CD4-positive, alpha-beta T cell treated with Interleukin-4 for 4 hours (primary cell): ENCODE measurements at regions not wholly inside any gene's neighbourhood (a gene's known extent, or its start where the extent isn't known, plus 50 kb on each side); places are given as distances from the start of the nearest gene placed in this dataset.

Source experiments
- DNase-seq: peaks from one replicate; pipeline ENCODE4 v3.0.0-alpha.2; 2020

DNA sequence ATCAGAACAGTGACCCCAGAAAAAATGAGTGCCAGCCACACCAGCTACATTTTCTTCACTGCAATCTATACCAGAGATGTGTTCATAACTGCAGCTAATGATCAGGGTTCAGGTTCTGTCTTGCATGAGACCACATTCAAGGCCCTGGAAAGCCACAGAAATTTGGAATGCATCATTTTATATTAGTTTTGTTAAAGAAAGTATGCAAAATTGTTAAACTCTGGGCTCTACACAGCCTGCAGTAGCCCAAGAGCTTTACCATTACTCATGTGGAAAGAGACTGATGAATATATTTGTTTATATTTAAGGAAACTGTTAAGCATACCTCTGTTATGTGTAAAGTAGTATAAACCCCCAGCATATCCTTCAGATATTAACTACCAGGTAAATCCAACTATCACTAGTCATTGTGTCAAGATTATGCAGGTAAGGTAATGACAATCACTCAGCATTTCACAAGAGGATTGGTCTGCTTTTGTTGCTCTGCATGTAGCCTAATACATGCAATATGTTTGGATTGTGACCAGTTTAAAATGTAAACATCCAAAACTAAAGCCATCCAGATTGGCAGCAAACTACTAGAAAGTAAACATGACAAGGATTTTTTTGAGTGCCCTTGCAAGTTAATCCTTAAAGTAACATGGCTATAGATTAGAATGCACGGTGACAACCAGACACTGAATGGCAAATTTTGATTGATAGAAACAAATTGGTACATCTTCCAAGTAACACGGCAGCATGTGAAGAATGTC lies 429.1 kb upstream of the ARGLU1 start:
- no peak for DNase-seq

- no peak for DNase-seq
Measured at GRCh38 chr13:106990594-106990993, 422.7 kb upstream of the ARGLU1 start.

DNA sequence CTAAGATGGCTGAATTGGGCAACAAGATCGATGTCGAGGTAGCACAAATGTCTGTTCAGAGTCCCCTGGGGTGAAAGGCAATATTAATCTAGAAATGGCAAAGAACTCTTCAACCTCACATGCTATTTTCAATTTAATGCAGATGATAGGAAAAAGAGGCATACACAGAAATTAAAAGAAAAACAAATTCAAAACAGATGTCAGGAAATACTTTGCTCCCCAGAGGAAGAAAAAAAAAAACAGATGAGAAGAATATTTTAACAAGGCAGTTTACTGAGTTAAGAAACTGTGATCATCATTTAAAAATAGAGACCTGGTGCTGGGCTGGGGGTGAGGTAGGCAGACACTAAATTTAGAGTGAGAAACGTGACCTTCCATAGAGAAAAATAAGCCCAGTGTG lies 421.9 kb upstream of the ARGLU1 start:
- no peak for DNase-seq

DNA sequence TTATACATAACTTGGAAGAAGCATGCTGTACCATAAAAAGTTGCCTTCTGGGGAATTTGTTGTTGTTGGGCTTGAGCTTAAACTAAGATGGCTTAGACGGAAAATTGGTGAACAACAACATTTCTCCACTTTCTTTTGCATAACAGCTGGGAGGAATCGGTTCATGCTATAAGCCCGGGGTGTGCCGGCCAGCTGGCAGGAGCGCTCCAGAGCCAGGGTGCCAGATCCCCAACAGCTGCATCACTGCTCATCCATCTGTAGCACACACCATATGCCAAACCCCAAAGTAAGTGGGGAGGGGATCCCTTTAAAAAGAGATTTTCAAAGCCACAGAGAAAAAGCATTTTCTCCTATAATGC lies 419.5 kb upstream of the ARGLU1 start:
- DNase-seq, result no peak

DNA sequence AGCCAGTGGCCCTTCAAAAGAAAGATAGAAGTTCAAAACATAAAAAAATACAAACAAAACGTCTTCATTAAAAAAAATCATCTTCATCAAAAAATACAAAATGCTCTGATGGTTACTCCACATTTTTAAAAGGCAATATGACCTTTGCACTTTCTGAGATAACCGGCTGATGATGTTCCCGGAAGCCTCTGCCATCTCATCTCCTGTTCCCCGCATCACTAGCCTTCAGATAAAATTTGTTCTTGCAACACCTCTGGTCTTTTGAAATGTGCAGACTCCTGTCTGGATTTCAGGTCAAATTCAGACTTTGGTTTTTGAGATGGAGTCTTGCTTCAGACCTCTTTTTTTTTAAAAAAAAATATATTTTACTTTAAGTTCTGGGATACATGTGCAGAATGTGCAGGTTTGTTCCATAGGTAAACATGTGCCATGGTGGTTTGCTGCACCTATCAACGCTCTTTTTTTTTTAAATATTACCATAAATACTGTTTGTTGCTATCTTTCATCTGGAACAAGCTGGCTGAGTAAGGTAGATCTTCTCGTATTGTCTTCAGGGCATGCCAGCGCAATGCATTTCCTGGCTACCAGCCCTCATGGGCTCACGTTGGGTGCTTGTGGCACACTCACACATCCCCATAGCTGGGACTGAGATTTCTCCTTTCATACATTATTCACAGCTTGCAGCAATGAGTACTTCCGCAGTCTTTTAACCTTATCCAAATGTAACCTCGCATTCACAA lies 418.9 kb upstream of the ARGLU1 start:
- DNase-seq, result no peak

DNA sequence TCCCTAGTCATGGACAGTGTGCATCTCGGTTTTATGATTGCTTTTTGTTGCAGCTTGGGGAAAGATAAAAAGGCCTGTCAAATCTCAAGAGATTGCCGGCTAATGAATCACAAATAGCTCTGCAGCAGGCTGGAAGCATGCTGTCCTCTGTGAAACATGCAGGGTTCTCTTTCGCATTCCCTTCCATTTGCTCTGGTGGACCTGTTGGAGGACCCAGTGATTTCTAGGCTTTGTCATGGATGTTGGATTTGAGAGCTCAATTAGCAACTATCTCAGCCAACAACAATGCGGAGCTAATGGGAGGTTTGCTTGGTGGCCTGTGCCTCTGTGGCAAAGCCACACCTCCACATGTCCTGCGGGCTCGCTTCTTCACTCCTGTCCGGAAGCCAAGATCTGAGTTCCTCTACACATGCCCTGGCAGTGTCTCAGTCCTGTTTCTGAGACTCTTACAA lies 418.1 kb upstream of the ARGLU1 start:
- no peak for DNase-seq

DNA sequence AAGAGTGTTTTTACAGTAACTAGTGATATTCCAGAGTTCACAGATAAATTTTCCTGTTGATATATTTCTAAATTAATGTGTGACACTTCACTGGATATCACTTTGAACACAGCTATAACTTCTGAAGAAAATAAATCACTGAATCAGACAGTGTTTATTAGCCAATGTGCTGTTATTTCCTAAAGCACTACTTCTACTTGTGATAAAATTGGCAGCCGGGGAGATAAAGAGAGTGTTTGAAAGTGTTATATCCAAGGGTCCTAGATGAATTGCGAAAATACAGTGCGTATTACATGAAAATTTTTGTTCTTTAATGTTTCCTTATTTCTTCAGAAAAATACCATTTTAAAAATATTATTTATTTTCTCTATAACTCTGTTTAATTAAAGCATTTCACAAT lies 417.5 kb upstream of the ARGLU1 start:
- DNase-seq, result no peak

DNA sequence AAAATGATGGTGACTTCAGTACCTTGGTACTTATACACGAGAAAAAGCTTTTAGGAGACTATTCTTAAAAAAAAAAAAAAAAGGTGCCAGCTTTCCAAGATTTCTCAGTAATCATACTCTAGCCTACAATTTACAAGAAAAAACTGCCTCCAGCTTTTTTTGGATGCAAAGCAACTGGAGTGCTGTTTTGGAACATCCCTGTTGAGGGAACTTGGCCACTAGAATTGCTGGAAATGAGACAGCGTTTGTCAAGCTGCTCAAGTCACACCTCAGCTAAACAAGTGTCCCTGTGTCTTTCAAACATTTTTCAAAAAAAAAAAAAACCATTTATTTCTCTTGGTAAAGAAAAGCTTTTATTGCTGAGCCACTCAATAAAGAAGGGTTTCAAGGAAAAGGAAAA lies 413.1 kb upstream of the ARGLU1 start:
- DNase-seq, result no peak

- DNase-seq, result no peak
Measured at GRCh38 chr13:106967391-106967790, 399.5 kb upstream of the ARGLU1 start.

GRCh38 chr13:106963151-106963550 lies 395.2 kb upstream of the ARGLU1 start:
- no peak for DNase-seq

DNA sequence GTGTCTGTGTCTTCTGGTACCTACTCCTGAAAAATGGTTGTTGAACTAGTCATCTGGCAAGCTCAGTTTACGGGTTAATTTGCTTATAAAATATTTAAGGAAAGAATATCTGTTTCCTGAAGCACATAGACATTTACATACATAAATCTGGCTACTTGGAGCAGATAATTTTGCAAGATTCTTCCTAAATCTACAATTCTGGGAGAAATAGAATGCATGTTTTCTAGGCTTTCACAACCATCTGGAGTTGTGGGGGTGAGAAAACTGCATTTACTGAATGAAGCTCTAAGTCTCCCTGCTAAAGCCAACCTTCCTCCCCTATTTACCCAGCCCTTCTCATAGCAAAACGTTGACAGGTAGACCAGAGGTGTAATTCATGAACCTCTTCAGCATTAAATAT lies 393.7 kb upstream of the ARGLU1 start:
- DNase-seq, result no peak

- DNase-seq, result no peak
Measured at GRCh38 chr13:106961216-106961615, 393.3 kb upstream of the ARGLU1 start.

GRCh38 chr13:106958621-106959048 lies 390.7 kb upstream of the ARGLU1 start:
- no peak for DNase-seq

DNA sequence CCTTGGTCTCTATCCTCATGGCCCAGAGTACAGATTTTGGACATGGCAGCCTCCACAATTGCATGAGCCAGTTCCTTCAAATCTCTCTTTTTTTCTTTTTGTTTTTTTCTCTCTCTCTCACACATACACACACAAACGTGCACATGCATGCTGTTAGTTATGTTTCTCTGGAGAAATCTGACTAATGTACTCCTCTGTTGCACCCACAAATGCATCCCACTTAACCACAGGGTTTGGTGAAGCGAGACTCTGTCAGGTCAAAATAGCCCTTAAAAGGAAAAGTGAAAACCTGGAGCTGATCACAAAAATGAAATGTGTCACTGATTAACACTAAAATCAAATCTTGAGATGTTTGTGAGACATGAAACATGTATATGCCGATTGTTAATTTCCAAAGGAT lies 374.6 kb upstream of the ARGLU1 start:
- no peak for DNase-seq

DNA sequence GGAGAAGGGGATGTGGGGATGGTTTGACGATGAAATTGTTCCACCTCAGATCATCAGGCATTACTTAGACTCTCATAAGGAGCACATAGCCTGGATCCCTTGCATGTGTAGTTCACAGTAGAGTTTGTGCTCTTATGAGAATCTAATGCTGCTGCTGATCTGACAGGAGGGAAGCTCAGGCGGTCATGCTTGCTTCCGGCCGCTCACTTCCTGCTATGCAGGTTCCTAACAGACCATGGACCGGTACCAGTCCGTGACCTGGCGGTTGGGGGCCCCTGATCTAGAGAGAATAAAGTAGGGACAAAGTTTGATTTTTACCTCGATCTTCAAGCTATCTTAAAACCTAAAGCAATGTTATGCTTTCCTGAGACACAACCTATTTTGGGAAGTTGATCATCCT lies 373.8 kb upstream of the ARGLU1 start:
- DNase-seq, result no peak

- DNase-seq, result no peak
Measured at GRCh38 chr13:106927421-106927820, 359.5 kb upstream of the ARGLU1 start.

DNA sequence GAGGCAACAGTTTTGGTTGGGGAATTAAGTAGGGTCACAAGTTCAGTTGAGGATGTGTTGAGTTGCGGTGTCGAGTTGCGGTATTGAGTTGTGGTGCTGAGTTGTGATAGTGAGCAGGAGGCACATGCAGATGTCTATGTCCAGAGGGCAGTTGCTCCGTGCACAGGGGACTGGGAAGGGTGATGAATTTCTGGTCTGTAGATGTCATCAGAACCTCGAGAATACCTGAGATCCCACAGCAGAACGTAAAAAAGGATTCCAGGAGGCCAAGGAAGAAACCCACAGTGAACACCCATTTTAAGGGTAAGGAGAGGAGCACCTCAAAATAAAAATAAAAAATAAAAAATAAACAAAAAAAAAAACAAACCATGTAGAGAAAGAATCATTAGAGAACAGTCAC lies 354.4 kb upstream of the ARGLU1 start:
- no peak for DNase-seq

DNA sequence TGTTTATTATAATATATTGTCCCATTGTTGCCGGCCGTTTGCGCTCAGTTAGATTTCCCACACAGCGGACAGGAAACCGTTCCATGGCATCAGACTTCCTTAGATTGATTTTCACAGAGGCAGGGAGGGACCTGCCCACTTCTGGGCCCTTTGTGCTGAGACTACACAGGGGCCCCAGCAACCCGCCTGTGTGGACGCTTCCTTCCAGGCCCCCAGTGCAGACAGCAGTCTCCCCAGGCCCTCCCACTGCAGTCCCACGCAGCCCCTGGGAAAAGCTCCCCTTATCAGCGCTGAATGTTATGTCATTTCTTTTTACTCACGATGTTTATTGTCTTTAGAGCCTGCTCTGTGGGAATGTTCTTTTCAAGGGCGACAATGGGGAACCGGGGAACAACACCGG lies 351.7 kb upstream of the ARGLU1 start:
- no peak for DNase-seq

DNA sequence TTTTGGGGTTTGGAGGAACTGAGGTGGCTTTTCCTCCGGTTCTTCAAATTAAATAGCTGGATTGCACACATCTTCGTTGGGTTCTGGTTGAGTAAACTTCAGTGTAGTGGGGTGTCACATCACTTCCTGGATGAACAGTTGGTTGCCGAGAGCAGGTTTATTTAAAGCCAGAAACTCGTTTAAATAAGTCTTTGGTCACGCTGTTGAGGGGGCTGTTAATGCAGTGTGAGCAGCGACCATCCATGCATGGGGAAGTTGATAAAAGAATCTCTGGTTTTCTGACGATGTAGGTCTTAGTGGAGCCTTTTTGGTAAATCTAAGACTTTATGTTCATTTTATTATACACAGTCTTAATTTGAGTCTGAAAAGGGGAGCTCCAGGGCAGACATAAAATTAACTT lies 351.2 kb upstream of the ARGLU1 start:
- no peak for DNase-seq

- DNase-seq, result no peak
Measured at GRCh38 chr13:106918557-106918860, 350.6 kb upstream of the ARGLU1 start.

DNA sequence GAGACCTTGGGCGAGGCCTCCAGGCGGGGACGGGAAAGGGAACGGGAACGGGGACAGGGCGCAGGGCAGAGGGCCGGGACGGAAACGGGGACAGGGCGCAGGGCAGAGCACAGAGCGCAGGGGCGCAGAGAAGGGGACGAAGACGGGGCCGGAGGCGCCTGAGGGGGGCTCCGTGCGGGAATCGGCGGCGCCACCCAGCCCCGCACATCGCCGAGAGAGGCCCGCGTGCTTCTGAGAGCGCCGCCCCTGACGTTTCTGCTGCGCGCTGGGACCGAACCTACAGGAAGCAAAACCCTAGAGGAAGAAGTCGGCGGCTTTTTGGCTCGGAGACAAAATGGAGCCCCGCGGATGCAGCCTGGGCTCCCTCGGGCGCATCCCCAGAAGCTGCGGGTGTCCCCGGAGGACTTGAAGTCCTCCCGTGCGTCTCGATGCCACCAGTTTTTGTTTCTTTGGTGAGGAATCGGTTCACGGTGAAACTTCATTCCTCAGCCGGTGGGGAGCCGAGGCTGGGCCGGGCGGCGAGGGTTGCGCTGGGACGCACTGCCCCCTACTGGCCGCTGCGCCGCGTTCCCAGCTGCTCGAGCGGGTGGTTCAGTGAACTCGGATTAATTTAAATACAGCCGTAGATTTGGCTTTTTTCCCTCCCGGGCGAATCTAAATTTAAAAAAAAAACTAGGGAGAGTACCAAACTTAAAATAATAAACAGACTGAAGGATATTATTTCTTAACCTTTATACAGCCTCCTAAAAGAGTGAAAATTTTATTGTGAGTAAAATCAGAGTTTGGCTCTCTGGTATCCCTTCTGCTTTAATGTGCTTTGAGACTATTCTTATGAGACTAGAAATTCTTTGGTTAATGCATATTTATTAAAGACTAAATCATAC lies 350.0 kb upstream of the ARGLU1 start:
- DNase-seq, result peak; percentile 48

- DNase-seq, result no peak
Measured at GRCh38 chr13:106917024-106917571, 349.2 kb upstream of the ARGLU1 start.

- DNase-seq, result no peak
Measured at GRCh38 chr13:106916329-106916976, 348.5 kb upstream of the ARGLU1 start.
